Ectodermal cell (in vitro differentiated cells): ENCODE measurements at regions not wholly inside any gene's neighbourhood (a gene's known extent, or its start where the extent isn't known, plus 50 kb on each side); places are given as distances from the start of the nearest gene placed in this dataset.

Experiments
- H3K27ac ChIP-seq: 2 replicates; pipeline ENCODE4 v1.7.0; 2013; ENCODE audit warnings: mild to moderate bottlenecking, low read depth, low read length; ENCODE audit not compliant: insufficient read depth, poor library complexity, severe bottlenecking
- H3K27me3 ChIP-seq: 2 replicates; pipeline ENCODE4 v1.7.0; 2013; ENCODE audit warnings: mild to moderate bottlenecking, low read length; ENCODE audit not compliant: insufficient read depth, control insufficient read depth, poor library complexity, severe bottlenecking
- H3K36me3 ChIP-seq: one replicate; pipeline ENCODE4 v1.7.0; 2013; ENCODE audit warnings: low read length; ENCODE audit not compliant: control insufficient read depth, insufficient read depth
- H3K4me1 ChIP-seq: one replicate; pipeline ENCODE4 v1.7.0; 2013; ENCODE audit warnings: low read length; ENCODE audit not compliant: control insufficient read depth, insufficient read depth
- H3K4me3 ChIP-seq: 2 replicates; pipeline ENCODE4 v1.7.0; 2013; ENCODE audit warnings: low read depth, low read length, control low read depth; ENCODE audit not compliant: insufficient read depth
- H3K9me3 ChIP-seq: 2 replicates; pipeline ENCODE4 v1.7.0; 2013; ENCODE audit warnings: mild to moderate bottlenecking, low read length, moderate library complexity; ENCODE audit not compliant: control insufficient read depth
- WGBS, 2 experiments: methylation state at CpG; one replicate each; pipeline ENCODE4 v1.1.7; 2013; ENCODE audit warnings: missing lambda C conversion rate in 2 of 2; 5-methylcytosine and 5-hydroxymethylcytosine counted together

GRCh38 chr6:28766426-28766825 lies 157.4 kb downstream of the TRIM27 start:
- 0 to 3% methylated on average over 5 of the region's 5 CpGs for WGBS, 2 experiments
- Histone ChIP-seq H3K27me3 (peaks cover 86% of the 10 kb centered on the region), H3K4me3 (no peak overlapping the region), H3K4me1 (peaks cover 8% of the 10 kb centered on the region), H3K36me3 (no peaks in the 10 kb centered on the region), H3K27ac (no peak overlapping the region), H3K9me3 (no peaks in the 10 kb centered on the region)

- 48 to 55% methylated on average over 4 of the region's 4 CpGs for WGBS, 2 experiments
- Histone ChIP-seq H3K4me1 (peaks cover 8% of the 10 kb centered on the region), H3K27ac (no peak overlapping the region), H3K4me3 (no peak overlapping the region), H3K9me3 (no peaks in the 10 kb centered on the region), H3K27me3 (peaks cover 93% of the 10 kb centered on the region), H3K36me3 (no peaks in the 10 kb centered on the region)
These were observed 156.7 kb downstream of the TRIM27 start for GRCh38 chr6:28767133-28767532.

- H3K9me3 ChIP-seq = no peaks in the 10 kb centered on the region
- H3K27me3 ChIP-seq = peaks cover 99% of the 10 kb centered on the region
- H3K4me3 ChIP-seq = no peak overlapping the region
- 86 to 87% methylated on average over 4 to 5 of the region's 5 CpGs for WGBS, 2 experiments
- H3K27ac ChIP-seq = no peak overlapping the region
- H3K4me1 ChIP-seq = peaks cover 8% of the 10 kb centered on the region
- no peaks in the 10 kb centered on the region for H3K36me3 ChIP-seq
These were observed 156.1 kb downstream of the TRIM27 start for GRCh38 chr6:28767691-28768090.

- Histone ChIP-seq H3K27ac (no peak overlapping the region), H3K9me3 (no peaks in the 10 kb centered on the region), H3K36me3 (no peaks in the 10 kb centered on the region), H3K4me1 (peaks cover 8% of the 10 kb centered on the region), H3K27me3 (peaks cover 100% of the 10 kb centered on the region), H3K4me3 (no peak overlapping the region)
- 83 to 84% methylated on average over 12 of the region's 12 CpGs for WGBS, 2 experiments
These were observed 155.4 kb downstream of the TRIM27 start for GRCh38 chr6:28768187-28768913.

- peaks cover 8% of the 10 kb centered on the region for H3K4me1 ChIP-seq
- WGBS, 2 experiments = 19 to 25% methylated on average over 20 of the region's 20 CpGs
- no peaks in the 10 kb centered on the region for H3K36me3 ChIP-seq
- H3K9me3 ChIP-seq = no peaks in the 10 kb centered on the region
- H3K27ac ChIP-seq = no peak overlapping the region
- no peak overlapping the region for H3K4me3 ChIP-seq
- H3K27me3 ChIP-seq = peaks cover 100% of the 10 kb centered on the region
These were observed 154.0 kb downstream of the TRIM27 start for GRCh38 chr6:28769626-28770402.

- Histone ChIP-seq H3K9me3 (no peaks in the 10 kb centered on the region), H3K36me3 (no peaks in the 10 kb centered on the region), H3K4me3 (no peak overlapping the region), H3K4me1 (peaks cover 8% of the 10 kb centered on the region), H3K27me3 (peaks cover 100% of the 10 kb centered on the region), H3K27ac (no peak overlapping the region)
- WGBS, 2 experiments = 79 to 86% methylated on average over 14 of the region's 14 CpGs
These were observed 153.1 kb downstream of the TRIM27 start for GRCh38 chr6:28770732-28771131.

- Histone ChIP-seq H3K27me3 (peaks cover 100% of the 10 kb centered on the region), H3K4me3 (no peak overlapping the region), H3K36me3 (no peaks in the 10 kb centered on the region), H3K27ac (no peak overlapping the region), H3K9me3 (no peaks in the 10 kb centered on the region), H3K4me1 (peaks cover 6% of the 10 kb centered on the region)
- 31 to 32% methylated on average over 19 of the region's 19 CpGs for WGBS, 2 experiments
These were observed 152.2 kb downstream of the TRIM27 start for GRCh38 chr6:28771401-28772267.

GRCh38 chr6:28772480-28773381 lies 151.1 kb downstream of the TRIM27 start:
- H3K4me3 ChIP-seq = no peak overlapping the region
- H3K36me3 ChIP-seq = no peaks in the 10 kb centered on the region
- no peaks in the 10 kb centered on the region for H3K9me3 ChIP-seq
- no peak overlapping the region for H3K27ac ChIP-seq
- 4 to 5% methylated on average over 32 of the region's 32 CpGs for WGBS, 2 experiments
- peaks cover 100% of the 10 kb centered on the region for H3K27me3 ChIP-seq
- H3K4me1 ChIP-seq = peaks cover 6% of the 10 kb centered on the region

GRCh38 chr6:28774292-28775051 lies 149.3 kb downstream of the TRIM27 start:
- H3K36me3 ChIP-seq = no peaks in the 10 kb centered on the region
- no peak overlapping the region for H3K4me3 ChIP-seq
- H3K9me3 ChIP-seq = no peaks in the 10 kb centered on the region
- WGBS, 2 experiments = 11 to 13% methylated on average over 22 to 23 of the region's 23 CpGs
- peaks cover 6% of the 10 kb centered on the region for H3K4me1 ChIP-seq
- no peak overlapping the region for H3K27ac ChIP-seq
- peaks cover 100% of the 10 kb centered on the region for H3K27me3 ChIP-seq
